ENCODE measurements at regions not wholly inside any gene's neighbourhood (a gene's known extent, or its start where the extent isn't known, plus 50 kb on each side); places are given as distances from the start of the nearest gene placed in this dataset.
"Not testable (repeated sequence)": the region's sequence is repeated elsewhere in the genome, so short reads cannot be mapped to it uniquely, and the experiment has no call there.

DNA sequence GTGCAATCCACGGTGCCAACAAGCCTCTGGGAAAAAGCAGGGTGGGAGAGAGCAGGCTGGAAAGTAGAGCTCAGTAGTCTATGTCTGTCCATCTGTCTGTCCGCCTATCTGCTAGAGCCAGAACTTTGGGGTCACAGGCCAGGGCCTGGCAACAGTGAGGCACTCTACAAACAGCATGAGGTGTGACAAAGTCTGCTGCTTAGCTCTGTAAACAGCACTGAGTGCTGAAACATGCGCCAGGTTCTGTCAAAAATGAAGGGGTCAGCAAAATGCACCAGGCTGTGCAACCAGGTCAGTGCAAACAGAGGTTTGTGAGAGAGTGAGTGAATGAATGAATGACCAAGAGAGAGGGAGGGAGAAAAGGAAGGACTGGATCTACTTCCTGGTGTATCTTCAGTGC is 936.5 kb downstream of the SPATA31A6 start:
- POLR2A ChIA-PET (ENCODE audit: unreplicated experiment), result not testable (repeated sequence)

DNA sequence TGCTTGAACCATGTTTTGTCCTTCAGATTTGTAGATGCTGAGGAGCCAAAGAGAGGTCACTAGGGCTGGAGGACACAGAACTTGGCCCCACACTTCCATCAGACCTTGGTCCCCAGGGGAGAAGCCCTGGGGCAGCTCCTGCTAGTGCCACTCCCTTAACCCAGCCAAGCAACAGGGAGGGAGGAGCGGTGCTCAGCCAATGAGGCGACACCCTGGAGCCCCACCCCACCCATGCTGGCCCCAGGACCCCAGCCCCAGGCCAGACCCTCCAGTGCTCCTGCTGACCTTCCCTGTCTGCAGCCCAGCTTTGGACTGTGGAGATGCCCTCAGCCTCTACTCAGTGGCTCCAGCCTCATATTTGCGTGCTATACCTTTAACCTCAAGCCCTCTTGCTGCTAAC is 942.4 kb downstream of the SPATA31A6 start:
- H3K36me3 ChIP-seq (ENCODE audit: control insufficient read depth, insufficient read depth, low read length); H3K79me1 ChIP-seq (ENCODE audit: low read depth in 1 of 2, low read length in 2 of 2); in situ Hi-C loops (cut with MboI; ENCODE audit: low sequenced_read_pairs); H2BK120ac ChIP-seq (ENCODE audit: low read depth, low read length); H3K4me1 ChIP-seq (ENCODE audit: control insufficient read depth, insufficient read depth, low read length); POLR2A ChIA-PET (ENCODE audit: unreplicated experiment); H3K4me2 ChIP-seq (ENCODE audit: low read depth, low read length); H3K9ac ChIP-seq (ENCODE audit: low read depth, low read length); H3K4ac ChIP-seq (ENCODE audit: low read depth, low read length); H3K23ac ChIP-seq (ENCODE audit: low read depth, low read length); H3K9me3 ChIP-seq (ENCODE audit: control insufficient read depth, insufficient read depth, low read length); H2BK20ac ChIP-seq (ENCODE audit: low read depth, low read length); H4K20me1 ChIP-seq (ENCODE audit: insufficient read depth, low read length); BruUV-seq (replicated peaks); H2AFZ ChIP-seq (replicated peaks; ENCODE audit: low read length, poor library complexity); H3K27me3 ChIP-seq (ENCODE audit: control insufficient read depth, insufficient read depth, low read length); H3K27ac ChIP-seq (ENCODE audit: insufficient read depth, low read length); H4K8ac ChIP-seq (ENCODE audit: low read depth in 2 of 2, low read length in 2 of 2); H3K14ac ChIP-seq (replicated peaks; ENCODE audit: low read depth, low read length); H4K5ac ChIP-seq (ENCODE audit: low read depth, low read length); dilution Hi-C loops (cut with HindIII; ENCODE audit: low sequenced_read_pairs, unreplicated experiment); H4K91ac ChIP-seq (ENCODE audit: insufficient read depth, low read depth, low read length); H2BK5ac ChIP-seq (ENCODE audit: low read depth, low read length, poor library complexity, severe bottlenecking); DNase-seq; ATAC-seq (ENCODE audit: low read depth); H3K18ac ChIP-seq (ENCODE audit: low read depth, low read length); H3K56ac ChIP-seq (ENCODE audit: extremely low read depth, insufficient read depth, low read length); H3K9me1 ChIP-seq (ENCODE audit: insufficient read depth, low read length); intact Hi-C loops (cut with micrococcal nuclease); H3K4me3 ChIP-seq (ENCODE audit: insufficient read depth, low read depth, low read length); CTCF ChIA-PET; H2BK15ac ChIP-seq (ENCODE audit: low read depth, low read length); H2AK5ac ChIP-seq (ENCODE audit: low read depth, low read length); H2AK9ac ChIP-seq (replicated peaks; ENCODE audit: low read depth, low read length, poor library complexity): not testable (repeated sequence)
- WGBS, 2 experiments (ENCODE audit: extremely low coverage in 2 of 2, insufficient read length in 1 of 2), result no CpG with 5 or more reads among the region's 3 CpGs

More for the DNA sequence above, 936.5 kb downstream of the SPATA31A6 start:
- in situ Hi-C loops (cut with MboI; ENCODE audit: low sequenced_read_pairs); H3K27ac ChIP-seq (ENCODE audit: insufficient read depth, low read length); H4K20me1 ChIP-seq (ENCODE audit: insufficient read depth, low read length); H3K36me3 ChIP-seq (ENCODE audit: control insufficient read depth, insufficient read depth, low read length); H2BK20ac ChIP-seq (ENCODE audit: low read depth, low read length); H3K23ac ChIP-seq (ENCODE audit: low read depth, low read length); H2BK5ac ChIP-seq (ENCODE audit: low read depth, low read length, poor library complexity, severe bottlenecking); H4K8ac ChIP-seq (ENCODE audit: low read depth in 2 of 2, low read length in 2 of 2); H2BK15ac ChIP-seq (ENCODE audit: low read depth, low read length); ATAC-seq (ENCODE audit: low read depth); H3K9me3 ChIP-seq (ENCODE audit: control insufficient read depth, insufficient read depth, low read length); H3K9ac ChIP-seq (ENCODE audit: low read depth, low read length); BruUV-seq (replicated peaks); H2AK9ac ChIP-seq (replicated peaks; ENCODE audit: low read depth, low read length, poor library complexity); DNase-seq; H2AK5ac ChIP-seq (ENCODE audit: low read depth, low read length); intact Hi-C loops (cut with micrococcal nuclease); dilution Hi-C loops (cut with HindIII; ENCODE audit: low sequenced_read_pairs, unreplicated experiment); H3K27me3 ChIP-seq (ENCODE audit: control insufficient read depth, insufficient read depth, low read length); H3K4me1 ChIP-seq (ENCODE audit: control insufficient read depth, insufficient read depth, low read length); H3K18ac ChIP-seq (ENCODE audit: low read depth, low read length); H2BK120ac ChIP-seq (ENCODE audit: low read depth, low read length); H4K91ac ChIP-seq (ENCODE audit: insufficient read depth, low read depth, low read length); H3K14ac ChIP-seq (replicated peaks; ENCODE audit: low read depth, low read length); H2AFZ ChIP-seq (replicated peaks; ENCODE audit: low read length, poor library complexity); H3K4me3 ChIP-seq (ENCODE audit: insufficient read depth, low read depth, low read length); H3K4me2 ChIP-seq (ENCODE audit: low read depth, low read length); CTCF ChIA-PET; H3K9me1 ChIP-seq (ENCODE audit: insufficient read depth, low read length); H3K56ac ChIP-seq (ENCODE audit: extremely low read depth, insufficient read depth, low read length); H3K79me1 ChIP-seq (ENCODE audit: low read depth in 1 of 2, low read length in 2 of 2); H4K5ac ChIP-seq (ENCODE audit: low read depth, low read length); H3K4ac ChIP-seq (ENCODE audit: low read depth, low read length): not testable (repeated sequence)
- no CpG with 5 or more reads among the region's 3 CpGs for WGBS, 2 experiments (ENCODE audit: extremely low coverage in 2 of 2, insufficient read length in 1 of 2)
